ENCODE measurements at regions not wholly inside any gene's neighbourhood (a gene's known extent, or its start where the extent isn't known, plus 50 kb on each side); places are given as distances from the start of the nearest gene placed in this dataset.

- no peaks in the 10 kb centered on the region for H3K79me2 ChIP-seq (ENCODE audit: insufficient read depth, low read length)
- TF ChIP-seq RELA (CRISPR knock-in tag; IDR thresholded peaks at IDR 0.05): no peak
- no peak for TF ChIP-seq UBTF (CRISPR knock-in tag; IDR thresholded peaks at IDR 0.05)
- BruUV-seq (replicated peaks): no TSS peak
- POLR2A ChIA-PET: no interaction called here
- no peak for DNase-seq (ENCODE audit: low spot score)
- H3K27ac ChIP-seq (ENCODE audit: extremely low read length, insufficient read depth, low read length): no peak overlapping the region
- H3K36me3 ChIP-seq (replicated peaks in 1 of 2; ENCODE audit: control insufficient read depth in 1 of 2, insufficient read depth in 2 of 2, low read length in 2 of 2): no peaks in the 10 kb centered on the region
- CTCF ChIA-PET (ENCODE audit: low intra/inter-chr PET ratio, low total read pairs): no interaction called here
- no peaks in the 10 kb centered on the region for H3K27me3 ChIP-seq (ENCODE audit: control insufficient read depth in 1 of 2, insufficient read depth in 2 of 2, low read length in 2 of 2)
- H4K20me1 ChIP-seq (ENCODE audit: insufficient read depth, low read length): no peaks in the 10 kb centered on the region
- H3K9ac ChIP-seq (ENCODE audit: insufficient read depth, low read depth, low read length): no peak overlapping the region
- H3K9me3 ChIP-seq (ENCODE audit: low read length): no peaks in the 10 kb centered on the region; the same call in 1 of the 2 replicates
- intact Hi-C loops (cut with micrococcal nuclease; ENCODE audit: unreplicated experiment): no loop called here
- no peak for FAIRE-seq
- H3K4me2 ChIP-seq (ENCODE audit: low read depth, low read length): no peak overlapping the region
- H3K4me1 ChIP-seq (ENCODE audit: insufficient read depth, low read length): peaks cover 14% of the 10 kb centered on the region
- in situ Hi-C loops (cut with HindIII; ENCODE audit: extremely low pct_ligation_motif_present, low pct_unique_long_range_greater_than_20kb): no loop called here
- no peak overlapping the region for H2AFZ ChIP-seq (ENCODE audit: low read length)
- WGBS (ENCODE audit: low lambda C conversion rate): 15% methylated on average over 2 of the region's 2 CpGs
- ATAC-seq: no peak
- H3K4me3 ChIP-seq (replicated peaks in 1 of 3; ENCODE audit: insufficient read depth in 1 of 3, low read depth in 2 of 3, low read length in 3 of 3): no peak overlapping the region
These were observed 481.5 kb downstream of the EBF1 start for GRCh38 chr5:158618256-158618655.

- FAIRE-seq (no peak), DNase-seq (ENCODE audit: low spot score) (no peak), ATAC-seq (no peak)
- no peak for TF ChIP-seq NR2F6 (IDR thresholded peaks at IDR 0.05)
- no peak for TF ChIP-seq NR2F6 (CRISPR knock-in tag; IDR thresholded peaks at IDR 0.05)
- TF ChIP-seq NFYC (CRISPR knock-in tag; IDR thresholded peaks at IDR 0.05): no peak
- no peak for TF ChIP-seq ZNF775 (CRISPR knock-in tag; IDR thresholded peaks at IDR 0.05; ENCODE audit: borderline replicate concordance)
- no peak for TF ChIP-seq KDM3A (CRISPR knock-in tag; IDR thresholded peaks at IDR 0.05; ENCODE audit: low read depth)
- no peak for TF ChIP-seq GMEB2 (CRISPR knock-in tag; IDR thresholded peaks at IDR 0.05; ENCODE audit: low read depth)
- no peak for TF ChIP-seq ZNF224 (CRISPR knock-in tag; IDR thresholded peaks at IDR 0.05)
- TF ChIP-seq SAP130 (CRISPR knock-in tag; IDR thresholded peaks at IDR 0.05; ENCODE audit: low read depth): no peak
- no peak for TF ChIP-seq AGO2 (optimal IDR thresholded peaks at IDR 0.05; ENCODE audit: low read depth, low read length)
- no peak for TF ChIP-seq ELF3 (CRISPR knock-in tag; IDR thresholded peaks at IDR 0.05)
- no peak for TF ChIP-seq TEAD3 (CRISPR knock-in tag; optimal IDR thresholded peaks at IDR 0.05; ENCODE audit: borderline replicate concordance)
- Histone ChIP-seq H3K27me3 (ENCODE audit: control insufficient read depth in 1 of 2, insufficient read depth in 2 of 2, low read length in 2 of 2) (no peaks in the 10 kb centered on the region), H3K79me2 (ENCODE audit: insufficient read depth, low read length) (no peaks in the 10 kb centered on the region), H3K4me2 (ENCODE audit: low read depth, low read length) (no peak overlapping the region), H3K4me1 (ENCODE audit: insufficient read depth, low read length) (peaks cover 14% of the 10 kb centered on the region), H3K27ac (ENCODE audit: extremely low read length, insufficient read depth, low read length) (no peak overlapping the region), H3K36me3 (replicated peaks in 1 of 2; ENCODE audit: control insufficient read depth in 1 of 2, insufficient read depth in 2 of 2, low read length in 2 of 2) (no peaks in the 10 kb centered on the region), H2AFZ (ENCODE audit: low read length) (no peak overlapping the region), H3K9ac (ENCODE audit: insufficient read depth, low read depth, low read length) (no peak overlapping the region), H4K20me1 (ENCODE audit: insufficient read depth, low read length) (no peaks in the 10 kb centered on the region), H3K9me3 (ENCODE audit: low read length) (no peaks in the 10 kb centered on the region; the same call in 1 of the 2 replicates), H3K4me3 (replicated peaks in 1 of 3; ENCODE audit: insufficient read depth in 1 of 3, low read depth in 2 of 3, low read length in 3 of 3) (no peak overlapping the region)
- ChIA-PET CTCF (ENCODE audit: low intra/inter-chr PET ratio, low total read pairs) (no interaction called here), POLR2A (no interaction called here)
- in situ Hi-C loops (cut with HindIII; ENCODE audit: extremely low pct_ligation_motif_present, low pct_unique_long_range_greater_than_20kb) (no loop called here), intact Hi-C loops (cut with micrococcal nuclease; ENCODE audit: unreplicated experiment) (no loop called here)
- BruUV-seq (replicated peaks): no TSS peak
These were observed 483.0 kb downstream of the EBF1 start for GRCh38 chr5:158616707-158617106.
